ENCODE measurements at regions not wholly inside any gene's neighbourhood (a gene's known extent, or its start where the extent isn't known, plus 50 kb on each side); places are given as distances from the start of the nearest gene placed in this dataset.

DNA sequence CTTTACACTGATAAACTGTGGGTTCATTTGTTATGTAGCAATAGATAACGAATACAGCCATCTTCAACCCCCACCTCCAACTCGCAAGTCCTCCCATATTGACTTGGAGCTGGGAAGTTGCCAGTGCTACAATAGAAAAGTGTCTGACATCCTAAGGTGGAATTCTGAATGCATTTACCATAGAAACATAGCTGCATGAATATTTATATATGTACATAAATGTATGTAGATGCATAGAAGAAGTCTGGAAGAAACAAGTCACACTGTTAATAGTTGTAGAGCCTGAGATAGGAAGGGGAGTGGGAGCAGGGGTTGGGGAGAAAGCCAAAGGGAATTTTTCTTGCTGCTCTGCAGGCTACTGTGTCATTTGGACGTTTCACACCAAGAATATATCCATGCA lies 88.1 kb upstream of the SSBP2 start:
- TF ChIP-seq TAF1 (IDR thresholded peaks at IDR 0.05; ENCODE audit: borderline replicate concordance, insufficient read depth, low read length) (no peak), POLR2AphosphoS5 (IDR thresholded peaks at IDR 0.05; ENCODE audit: low read depth, low read length) (no peak)
- TF ChIP-seq, protein P1, sequence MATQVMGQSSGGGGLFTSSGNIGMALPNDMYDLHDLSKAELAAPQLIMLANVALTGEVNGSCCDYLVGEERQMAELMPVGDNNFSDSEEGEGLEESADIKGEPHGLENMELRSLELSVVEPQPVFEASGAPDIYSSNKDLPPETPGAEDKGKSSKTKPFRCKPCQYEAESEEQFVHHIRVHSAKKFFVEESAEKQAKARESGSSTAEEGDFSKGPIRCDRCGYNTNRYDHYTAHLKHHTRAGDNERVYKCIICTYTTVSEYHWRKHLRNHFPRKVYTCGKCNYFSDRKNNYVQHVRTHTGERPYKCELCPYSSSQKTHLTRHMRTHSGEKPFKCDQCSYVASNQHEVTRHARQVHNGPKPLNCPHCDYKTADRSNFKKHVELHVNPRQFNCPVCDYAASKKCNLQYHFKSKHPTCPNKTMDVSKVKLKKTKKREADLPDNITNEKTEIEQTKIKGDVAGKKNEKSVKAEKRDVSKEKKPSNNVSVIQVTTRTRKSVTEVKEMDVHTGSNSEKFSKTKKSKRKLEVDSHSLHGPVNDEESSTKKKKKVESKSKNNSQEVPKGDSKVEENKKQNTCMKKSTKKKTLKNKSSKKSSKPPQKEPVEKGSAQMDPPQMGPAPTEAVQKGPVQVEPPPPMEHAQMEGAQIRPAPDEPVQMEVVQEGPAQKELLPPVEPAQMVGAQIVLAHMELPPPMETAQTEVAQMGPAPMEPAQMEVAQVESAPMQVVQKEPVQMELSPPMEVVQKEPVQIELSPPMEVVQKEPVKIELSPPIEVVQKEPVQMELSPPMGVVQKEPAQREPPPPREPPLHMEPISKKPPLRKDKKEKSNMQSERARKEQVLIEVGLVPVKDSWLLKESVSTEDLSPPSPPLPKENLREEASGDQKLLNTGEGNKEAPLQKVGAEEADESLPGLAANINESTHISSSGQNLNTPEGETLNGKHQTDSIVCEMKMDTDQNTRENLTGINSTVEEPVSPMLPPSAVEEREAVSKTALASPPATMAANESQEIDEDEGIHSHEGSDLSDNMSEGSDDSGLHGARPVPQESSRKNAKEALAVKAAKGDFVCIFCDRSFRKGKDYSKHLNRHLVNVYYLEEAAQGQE (IDR thresholded peaks at IDR 0.05; ENCODE audit: insufficient read depth in 1 of 2, low read depth in 2 of 2, low read length in 2 of 2): no peak

All from PFSK-1 (cell line).